ENCODE measurements at regions not wholly inside any gene's neighbourhood (a gene's known extent, or its start where the extent isn't known, plus 50 kb on each side); places are given as distances from the start of the nearest gene placed in this dataset.

- no peak overlapping the region for H3K4me3 Mint-ChIP-seq
- peaks cover 5% of the 10 kb centered on the region; the same call in 1 of the 2 replicates for H3K36me3 Mint-ChIP-seq (ENCODE audit: low read depth)
- H3K9me3 Mint-ChIP-seq: peaks cover 16% of the 10 kb centered on the region
- TF ChIP-seq CTCF (IDR thresholded peaks at IDR 0.05): no peak
- H3K4me1 Mint-ChIP-seq (ENCODE audit: low read depth): peaks cover 27% of the 10 kb centered on the region
- no peak overlapping the region for H3K27ac Mint-ChIP-seq
- peaks cover 3% of the 10 kb centered on the region; the same call in 1 of the 2 replicates for H3K27me3 Mint-ChIP-seq (ENCODE audit: insufficient read depth)
- DNase-seq: no peak
Measured at GRCh38 chr1:87914396-87914795, 585.7 kb downstream of the LMO4 start.

- Mint-ChIP-seq H3K36me3 (ENCODE audit: low read depth) (peaks cover 5% of the 10 kb centered on the region; the same call in 1 of the 2 replicates), H3K9me3 (peaks cover 16% of the 10 kb centered on the region), H3K27me3 (ENCODE audit: insufficient read depth) (no peaks in the 10 kb centered on the region), H3K27ac (no peak overlapping the region), H3K4me1 (ENCODE audit: low read depth) (peaks cover 33% of the 10 kb centered on the region), H3K4me3 (no peak overlapping the region)
- no peak for DNase-seq
- TF ChIP-seq CTCF (IDR thresholded peaks at IDR 0.05): no peak
Measured at GRCh38 chr1:87915771-87916170, 587.1 kb downstream of the LMO4 start.

GRCh38 chr1:87916965-87917364, 588.3 kb downstream of the LMO4 start:
- Mint-ChIP-seq H3K27ac (peak overlapping the region; percentile 35; the same call in 1 of the 2 replicates), H3K9me3 (peaks cover 16% of the 10 kb centered on the region), H3K4me3 (no peak overlapping the region), H3K36me3 (ENCODE audit: low read depth) (peaks cover 5% of the 10 kb centered on the region; the same call in 1 of the 2 replicates), H3K27me3 (ENCODE audit: insufficient read depth) (no peaks in the 10 kb centered on the region), H3K4me1 (ENCODE audit: low read depth) (peaks cover 33% of the 10 kb centered on the region)
- DNase-seq: peak; percentile 19
- no peak for TF ChIP-seq CTCF (IDR thresholded peaks at IDR 0.05)

GRCh38 chr1:87918398-87918797, 589.7 kb downstream of the LMO4 start:
- no peak for TF ChIP-seq CTCF (IDR thresholded peaks at IDR 0.05)
- peak overlapping the region; percentile 65; the same call in 1 of the 2 replicates for H3K4me3 Mint-ChIP-seq
- H3K27ac Mint-ChIP-seq: no peak overlapping the region; the same call in 1 of the 2 replicates

GRCh38 chr1:87922885-87923284, 594.2 kb downstream of the LMO4 start:
- no peak for DNase-seq
- Mint-ChIP-seq H3K36me3 (ENCODE audit: low read depth) (no peaks in the 10 kb centered on the region), H3K9me3 (no peaks in the 10 kb centered on the region), H3K27me3 (ENCODE audit: insufficient read depth) (no peaks in the 10 kb centered on the region), H3K4me1 (ENCODE audit: low read depth) (peaks cover 20% of the 10 kb centered on the region), H3K4me3 (no peak overlapping the region), H3K27ac (no peak overlapping the region)
- no peak for TF ChIP-seq CTCF (IDR thresholded peaks at IDR 0.05)

More at GRCh38 chr1:87918398-87918797, 589.7 kb downstream of the LMO4 start:
- DNase-seq: no peak
- peaks cover 33% of the 10 kb centered on the region for H3K4me1 Mint-ChIP-seq (ENCODE audit: low read depth)
- H3K9me3 Mint-ChIP-seq: peaks cover 9% of the 10 kb centered on the region
- no peaks in the 10 kb centered on the region for H3K27me3 Mint-ChIP-seq (ENCODE audit: insufficient read depth)
- peaks cover 1% of the 10 kb centered on the region; the same call in 1 of the 2 replicates for H3K36me3 Mint-ChIP-seq (ENCODE audit: low read depth)
